Duodenal mucosa (tissue), 2 donors: ENCODE measurements at regions not wholly inside any gene's neighbourhood (a gene's known extent, or its start where the extent isn't known, plus 50 kb on each side); places are given as distances from the start of the nearest gene placed in this dataset.
"Not testable (repeated sequence)": the region's sequence is repeated elsewhere in the genome, so short reads cannot be mapped to it uniquely, and the experiment has no call there.

Experiments used
- H3K27ac ChIP-seq: one replicate; pipeline ENCODE4 v1.7.0; 2013; ENCODE audit warnings: low read depth, low read length
- H3K27me3 ChIP-seq, 2 donors: one replicate each; pipeline ENCODE4 v1.7.0; 2013; ENCODE audit warnings: low read length in 2 of 2, control low read depth in 1 of 2; ENCODE audit not compliant: insufficient read depth in 2 of 2, control insufficient read depth in 1 of 2
- H3K36me3 ChIP-seq, 2 donors: one replicate each; pipeline ENCODE4 v1.7.0; 2013; ENCODE audit warnings: low read length in 2 of 2, control low read depth in 1 of 2; ENCODE audit not compliant: insufficient read depth in 2 of 2, control insufficient read depth in 1 of 2
- H3K4me1 ChIP-seq, 2 donors: one replicate each; pipeline ENCODE4 v1.7.0; 2013; ENCODE audit warnings: low read length in 2 of 2, control low read depth in 1 of 2; ENCODE audit not compliant: insufficient read depth in 2 of 2, control insufficient read depth in 1 of 2
- H3K4me3 ChIP-seq, 2 donors: one replicate each; pipeline ENCODE4 v1.7.0; 2013; ENCODE audit warnings: low read length in 2 of 2, low read depth in 1 of 2
- H3K9ac ChIP-seq, 2 donors: one replicate each; pipeline ENCODE4 v1.7.0; 2013; ENCODE audit warnings: low read length in 2 of 2, low read depth in 1 of 2
- H3K9me3 ChIP-seq, 2 donors: one replicate each; pipeline ENCODE4 v1.7.0; 2013; ENCODE audit warnings: low read length in 2 of 2, control low read depth in 1 of 2; ENCODE audit not compliant: control insufficient read depth in 1 of 2

DNA sequence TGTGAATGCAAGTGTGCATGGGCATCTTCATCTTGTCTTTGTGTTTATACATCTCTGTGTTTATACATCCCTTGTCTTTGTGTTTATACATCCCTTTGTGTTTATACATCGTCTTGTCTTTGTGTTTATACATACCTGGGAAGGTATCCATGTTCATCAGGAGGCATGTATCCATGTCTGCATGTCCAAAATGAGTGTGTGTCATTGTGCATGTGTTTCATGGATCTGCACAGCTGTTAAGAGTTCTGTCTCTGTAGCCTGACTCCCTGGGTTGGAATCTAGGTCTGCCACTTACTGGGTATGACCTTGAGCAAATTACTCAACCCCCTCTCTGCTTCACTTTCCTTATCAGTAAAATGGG is 50.1 kb upstream of the SIRPA start:
- peaks cover 30 to 32% of the 10 kb centered on the region in 2 donors for H3K4me1 ChIP-seq
- H3K27me3 ChIP-seq, result no peaks in the 10 kb centered on the region
- no peaks in the 10 kb centered on the region for H3K9me3 ChIP-seq
- H3K4me3 ChIP-seq, result no peak overlapping the region
- H3K9ac ChIP-seq, result no peak overlapping the region
- no peak overlapping the region for H3K27ac ChIP-seq
- H3K36me3 ChIP-seq, result no peaks in the 10 kb centered on the region

GRCh38 chr20:1844325-1845162 is 50.7 kb upstream of the SIRPA start:
- Histone ChIP-seq H3K9ac (peak overlapping the region in 1 of 2 donors; percentile 50), H3K9me3 (no peaks in the 10 kb centered on the region), H3K27ac (no peak overlapping the region), H3K36me3 (no peaks in the 10 kb centered on the region), H3K27me3 (no peaks in the 10 kb centered on the region), H3K4me1 (peaks cover 32 to 33% of the 10 kb centered on the region in 2 donors), H3K4me3 (no peak overlapping the region)

GRCh38 chr20:1842281-1842680 is 52.9 kb upstream of the SIRPA start:
- Histone ChIP-seq H3K9ac (no peak overlapping the region), H3K9me3 (no peaks in the 10 kb centered on the region), H3K4me1 (peaks cover 17 to 19% of the 10 kb centered on the region in 2 donors), H3K27me3 (no peaks in the 10 kb centered on the region), H3K4me3 (no peak overlapping the region), H3K36me3 (no peaks in the 10 kb centered on the region), H3K27ac (no peak overlapping the region)

GRCh38 chr20:1841554-1842140 is 53.6 kb upstream of the SIRPA start:
- H3K9ac ChIP-seq, result no peak overlapping the region
- H3K27ac ChIP-seq, result no peak overlapping the region
- no peak overlapping the region for H3K4me3 ChIP-seq

DNA sequence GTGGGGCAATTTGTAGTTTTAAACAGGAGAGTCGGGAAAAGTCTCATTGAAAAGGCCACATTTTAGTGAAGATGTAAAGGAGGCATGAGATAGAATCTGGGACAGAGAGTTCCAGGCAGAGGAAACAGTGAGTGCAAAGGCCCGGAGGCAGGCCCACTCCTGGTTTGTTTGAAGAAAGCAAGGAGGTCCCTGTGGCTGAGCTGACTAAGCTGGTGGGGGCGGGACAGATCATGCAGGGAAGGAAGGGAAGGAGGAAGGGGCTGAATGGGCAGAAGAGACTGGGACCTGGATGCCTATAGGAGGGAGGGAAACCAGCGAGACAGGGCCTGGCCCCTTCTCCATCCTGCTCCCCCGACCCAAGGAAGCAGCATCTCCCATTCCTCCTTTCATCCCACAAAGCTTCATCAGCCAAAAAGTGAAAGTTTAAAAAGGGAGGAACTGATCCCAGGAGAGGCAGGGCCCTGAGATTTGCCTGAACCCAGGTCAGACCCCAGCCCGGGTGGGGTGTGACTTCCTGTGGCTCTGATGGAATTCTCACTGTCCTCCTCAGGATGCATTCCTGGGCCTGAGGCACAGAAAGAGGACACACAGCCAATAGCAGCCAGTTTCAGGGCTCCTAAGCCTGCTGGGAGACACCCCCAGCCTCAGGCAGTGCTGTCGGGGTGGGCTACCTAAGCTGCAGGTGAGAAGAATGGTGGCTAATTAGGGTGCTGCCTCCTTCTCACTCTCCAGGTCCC is 54.2 kb upstream of the SIRPA start:
- Histone ChIP-seq H3K4me1 (peaks cover 17 to 19% of the 10 kb centered on the region in 2 donors), H3K4me3 (no peak overlapping the region), H3K27ac (no peak overlapping the region), H3K9ac (no peak overlapping the region), H3K27me3 (no peaks in the 10 kb centered on the region), H3K9me3 (no peaks in the 10 kb centered on the region), H3K36me3 (no peaks in the 10 kb centered on the region)

More at GRCh38 chr20:1841554-1842140, 53.6 kb upstream of the SIRPA start:
- H3K9me3 ChIP-seq, result no peaks in the 10 kb centered on the region
- no peaks in the 10 kb centered on the region for H3K27me3 ChIP-seq
- H3K4me1 ChIP-seq, result peaks cover 17 to 19% of the 10 kb centered on the region in 2 donors
- H3K36me3 ChIP-seq, result no peaks in the 10 kb centered on the region

GRCh38 chr20:1839376-1840317 is 55.6 kb upstream of the SIRPA start:
- H3K4me3 ChIP-seq, H3K27me3 ChIP-seq, H3K9me3 ChIP-seq, H3K36me3 ChIP-seq, H3K9ac ChIP-seq, H3K4me1 ChIP-seq: not testable (repeated sequence)
- peak overlapping the region; percentile 22 for H3K27ac ChIP-seq

GRCh38 chr20:1838556-1839279 is 56.5 kb upstream of the SIRPA start:
- H3K36me3 ChIP-seq, result no peaks in the 10 kb centered on the region
- no peak overlapping the region for H3K4me3 ChIP-seq
- no peaks in the 10 kb centered on the region for H3K27me3 ChIP-seq
- H3K4me1 ChIP-seq, result peaks cover 0 to 6% of the 10 kb centered on the region in 2 donors
- no peaks in the 10 kb centered on the region for H3K9me3 ChIP-seq
- no peak overlapping the region for H3K27ac ChIP-seq
- H3K9ac ChIP-seq, result no peak overlapping the region

DNA sequence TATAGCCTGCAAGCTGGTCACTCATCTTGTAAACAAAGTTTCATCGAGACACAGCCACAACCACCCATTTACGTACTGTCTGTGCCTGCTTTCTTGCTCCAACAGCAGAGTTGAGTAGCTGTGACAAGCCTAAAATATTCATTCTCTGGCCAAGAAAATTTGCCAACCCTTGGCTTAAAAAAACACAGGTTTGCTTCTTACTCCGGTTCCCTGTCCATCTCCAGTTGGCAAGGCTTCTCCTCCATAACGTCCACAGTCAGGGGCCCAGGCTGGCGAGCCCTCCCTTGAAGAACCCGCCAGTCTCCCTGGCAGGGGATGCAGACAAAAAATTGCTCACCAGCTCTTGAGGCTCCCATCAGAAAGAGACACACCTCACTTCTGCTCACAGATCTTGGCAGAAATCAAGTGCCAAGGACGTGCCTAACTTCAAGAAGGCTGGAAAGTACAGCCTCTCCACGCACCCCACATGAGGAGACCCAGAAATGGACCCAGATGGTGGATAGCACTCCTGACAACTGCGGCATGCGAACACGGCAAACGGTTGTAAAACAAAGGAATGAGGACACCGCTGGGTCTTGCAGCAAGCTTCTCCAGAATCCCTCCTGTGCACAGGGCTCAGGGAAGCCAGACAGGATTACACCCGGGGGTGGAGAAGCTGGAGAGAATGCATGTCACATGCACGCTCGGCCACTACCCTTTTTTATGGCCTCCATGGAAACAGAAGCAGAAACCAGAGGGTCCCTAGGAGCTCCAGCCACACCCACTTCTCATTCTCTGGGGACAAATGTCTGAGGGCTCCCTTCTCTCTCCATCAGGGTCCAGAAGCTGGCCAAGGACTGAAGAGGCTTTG is 59.8 kb upstream of the SIRPA start:
- no peaks in the 10 kb centered on the region for H3K36me3 ChIP-seq
- no peaks in the 10 kb centered on the region for H3K27me3 ChIP-seq
- peaks cover 3 to 8% of the 10 kb centered on the region in 2 donors for H3K4me1 ChIP-seq
- no peak overlapping the region for H3K9ac ChIP-seq
- no peak overlapping the region for H3K27ac ChIP-seq
- H3K9me3 ChIP-seq, result no peaks in the 10 kb centered on the region
- no peak overlapping the region for H3K4me3 ChIP-seq
